ENCODE measurements at regions not wholly inside any gene's neighbourhood (a gene's known extent, or its start where the extent isn't known, plus 50 kb on each side); places are given as distances from the start of the nearest gene placed in this dataset.

DNA sequence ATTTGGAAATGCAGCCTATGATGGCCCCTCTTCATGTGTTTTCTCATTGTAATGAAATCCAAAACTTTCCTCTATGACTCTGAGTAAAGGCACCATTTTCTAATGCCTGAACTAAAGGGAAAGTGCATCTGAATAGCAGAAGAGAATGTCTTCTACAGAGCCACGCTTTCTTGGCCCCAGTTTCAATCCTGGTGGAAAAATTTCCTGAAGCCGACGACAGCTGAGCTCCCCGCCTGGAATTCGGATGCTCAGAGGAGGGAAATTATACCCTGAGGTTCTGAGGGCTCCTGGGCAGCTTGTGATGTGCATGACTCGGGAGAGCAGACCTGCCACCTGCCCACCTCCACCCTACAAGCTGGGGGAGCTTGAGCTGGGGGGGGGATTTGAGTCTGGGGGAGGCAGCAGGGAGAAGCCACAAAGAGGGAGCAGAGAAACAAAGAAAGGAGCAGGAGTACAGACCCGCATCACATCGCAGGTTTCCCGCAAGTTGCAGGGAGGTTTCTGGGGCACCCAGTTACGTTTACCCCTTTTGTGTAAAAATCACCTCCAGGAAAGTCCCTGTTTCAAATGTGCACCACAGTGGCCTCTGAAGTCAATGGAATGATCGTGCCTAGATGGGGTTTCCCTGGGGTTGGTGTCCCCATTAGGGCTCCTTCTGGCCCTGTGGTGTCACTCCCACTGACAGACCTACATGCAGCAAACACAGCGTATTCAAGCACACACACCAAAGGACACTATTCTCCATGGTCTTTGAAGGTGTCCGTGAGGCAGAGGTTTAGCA is 145.6 kb upstream of the RBPJ start:
- TF ChIP-seq EZH2phosphoT487 (IDR thresholded peaks at IDR 0.05; ENCODE audit: low read depth, severe bottlenecking, unreplicated experiment) (no peak), EZH2 (IDR thresholded peaks at IDR 0.05; ENCODE audit: borderline replicate concordance) (no peak)
- TF ChIP-seq, protein P1, sequence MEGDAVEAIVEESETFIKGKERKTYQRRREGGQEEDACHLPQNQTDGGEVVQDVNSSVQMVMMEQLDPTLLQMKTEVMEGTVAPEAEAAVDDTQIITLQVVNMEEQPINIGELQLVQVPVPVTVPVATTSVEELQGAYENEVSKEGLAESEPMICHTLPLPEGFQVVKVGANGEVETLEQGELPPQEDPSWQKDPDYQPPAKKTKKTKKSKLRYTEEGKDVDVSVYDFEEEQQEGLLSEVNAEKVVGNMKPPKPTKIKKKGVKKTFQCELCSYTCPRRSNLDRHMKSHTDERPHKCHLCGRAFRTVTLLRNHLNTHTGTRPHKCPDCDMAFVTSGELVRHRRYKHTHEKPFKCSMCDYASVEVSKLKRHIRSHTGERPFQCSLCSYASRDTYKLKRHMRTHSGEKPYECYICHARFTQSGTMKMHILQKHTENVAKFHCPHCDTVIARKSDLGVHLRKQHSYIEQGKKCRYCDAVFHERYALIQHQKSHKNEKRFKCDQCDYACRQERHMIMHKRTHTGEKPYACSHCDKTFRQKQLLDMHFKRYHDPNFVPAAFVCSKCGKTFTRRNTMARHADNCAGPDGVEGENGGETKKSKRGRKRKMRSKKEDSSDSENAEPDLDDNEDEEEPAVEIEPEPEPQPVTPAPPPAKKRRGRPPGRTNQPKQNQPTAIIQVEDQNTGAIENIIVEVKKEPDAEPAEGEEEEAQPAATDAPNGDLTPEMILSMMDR (IDR thresholded peaks at IDR 0.05; ENCODE audit: poor library complexity), result no peak
- Histone ChIP-seq H3K4me2 (no peak overlapping the region), H4K20me1 (ENCODE audit: insufficient read depth, poor library complexity, severe bottlenecking) (no peaks in the 10 kb centered on the region), H3K4me3 (no peak overlapping the region), H3K9me2 (replicated peaks; ENCODE audit: insufficient read depth) (no peaks in the 10 kb centered on the region), H3K9me3 (ENCODE audit: low read depth) (no peaks in the 10 kb centered on the region), H3K36me3 (replicated peaks; ENCODE audit: insufficient read depth, low read depth) (no peaks in the 10 kb centered on the region), H3K27ac (peak overlapping the region; percentile 59), H2AFZ (no peak overlapping the region), H3K27me3 (no peaks in the 10 kb centered on the region), H3K4me1 (ENCODE audit: insufficient read depth) (peaks cover 40% of the 10 kb centered on the region), H3K79me2 (no peaks in the 10 kb centered on the region)
- DNase-seq (ENCODE audit: low spot score), result no peak
- WGBS (ENCODE audit: low lambda C conversion rate, missing lambda C conversion rate), result 85% methylated on average over 13 of the region's 13 CpGs

DNA sequence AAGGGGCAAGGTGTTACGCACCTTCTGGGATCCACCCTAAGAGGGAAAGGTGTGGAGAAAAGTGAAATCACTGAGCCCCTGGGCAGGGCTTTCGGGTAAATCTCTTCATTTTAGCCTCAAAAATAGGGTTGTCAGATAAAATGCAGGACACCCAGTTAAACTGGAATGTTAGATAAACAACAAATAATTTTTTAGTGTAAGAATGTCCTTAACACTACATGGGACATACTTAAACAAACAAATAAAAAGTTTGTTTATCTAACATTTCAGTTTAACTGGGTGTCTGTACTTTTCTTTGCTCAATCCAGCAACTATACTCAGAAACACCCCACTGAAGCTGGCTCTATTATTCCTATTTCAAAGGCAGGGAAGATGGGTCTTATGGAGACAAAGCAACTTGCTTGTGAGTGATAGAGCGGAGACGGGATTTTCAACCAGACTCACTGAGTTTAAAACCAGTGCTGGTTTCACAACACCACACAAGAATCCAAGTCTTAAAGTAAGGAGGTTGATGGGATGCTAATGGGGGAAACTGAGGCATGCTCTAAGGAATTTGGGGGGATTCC is 144.8 kb upstream of the RBPJ start:
- H3K79me2 ChIP-seq, result no peaks in the 10 kb centered on the region
- no peaks in the 10 kb centered on the region for H3K27me3 ChIP-seq
- H4K20me1 ChIP-seq (ENCODE audit: insufficient read depth, poor library complexity, severe bottlenecking), result no peaks in the 10 kb centered on the region
- WGBS (ENCODE audit: low lambda C conversion rate, missing lambda C conversion rate), result 70% methylated on average over 4 of the region's 4 CpGs
- H3K27ac ChIP-seq, result peak overlapping the region; percentile 59
- DNase-seq (ENCODE audit: low spot score), result no peak
- no peaks in the 10 kb centered on the region for H3K36me3 ChIP-seq (replicated peaks; ENCODE audit: insufficient read depth, low read depth)
- no peak overlapping the region for H2AFZ ChIP-seq
- peaks cover 40% of the 10 kb centered on the region for H3K4me1 ChIP-seq (ENCODE audit: insufficient read depth)
- no peak overlapping the region for H3K4me3 ChIP-seq
- no peaks in the 10 kb centered on the region for H3K9me3 ChIP-seq (ENCODE audit: low read depth)
- H3K9me2 ChIP-seq (replicated peaks; ENCODE audit: insufficient read depth), result no peaks in the 10 kb centered on the region
- H3K4me2 ChIP-seq, result peak overlapping the region; percentile 14
- TF ChIP-seq, protein P1 (IDR thresholded peaks at IDR 0.05; ENCODE audit: poor library complexity), result no peak
- peak; percentile 96 for TF ChIP-seq EZH2phosphoT487 (IDR thresholded peaks at IDR 0.05; ENCODE audit: low read depth, severe bottlenecking, unreplicated experiment)
- TF ChIP-seq EZH2 (IDR thresholded peaks at IDR 0.05; ENCODE audit: borderline replicate concordance), result no peak

DNA sequence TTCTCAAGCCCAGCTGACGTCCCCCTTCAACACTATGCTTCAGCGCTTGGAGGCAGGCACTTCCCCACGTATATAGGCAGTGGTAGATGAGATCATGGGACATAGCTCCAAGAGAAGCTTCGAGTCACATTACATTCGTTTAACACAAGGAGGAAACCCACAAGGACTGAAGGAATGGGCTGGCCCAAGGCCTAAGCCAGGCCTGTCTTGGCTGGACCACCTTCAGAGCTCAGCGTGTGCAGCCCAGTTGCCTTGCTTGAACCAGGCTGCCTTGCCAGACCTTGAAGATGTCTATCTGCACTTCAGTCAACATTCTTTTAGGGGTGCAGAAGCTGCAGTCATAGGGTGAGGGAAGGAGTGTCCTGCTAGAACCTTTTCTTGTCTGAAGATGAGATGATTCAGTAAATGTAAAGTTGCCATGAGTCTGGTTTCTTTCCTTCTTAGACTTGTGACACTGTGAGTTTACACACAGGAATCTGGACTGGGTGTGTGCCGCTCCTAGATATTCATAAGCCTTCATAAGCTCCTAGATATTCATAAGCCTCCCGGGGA is 144.1 kb upstream of the RBPJ start:
- Histone ChIP-seq H3K4me2 (peak overlapping the region; percentile 14), H3K79me2 (no peaks in the 10 kb centered on the region), H3K4me1 (ENCODE audit: insufficient read depth) (peaks cover 40% of the 10 kb centered on the region), H3K36me3 (replicated peaks; ENCODE audit: insufficient read depth, low read depth) (no peaks in the 10 kb centered on the region), H2AFZ (no peak overlapping the region), H4K20me1 (ENCODE audit: insufficient read depth, poor library complexity, severe bottlenecking) (no peaks in the 10 kb centered on the region), H3K27me3 (no peaks in the 10 kb centered on the region), H3K9me2 (replicated peaks; ENCODE audit: insufficient read depth) (no peaks in the 10 kb centered on the region), H3K27ac (peak overlapping the region; percentile 59), H3K4me3 (no peak overlapping the region), H3K9me3 (ENCODE audit: low read depth) (no peaks in the 10 kb centered on the region)
- TF ChIP-seq EZH2 (IDR thresholded peaks at IDR 0.05; ENCODE audit: borderline replicate concordance), result no peak
- no peak for TF ChIP-seq EZH2phosphoT487 (IDR thresholded peaks at IDR 0.05; ENCODE audit: low read depth, severe bottlenecking, unreplicated experiment)
- TF ChIP-seq, protein P1 (IDR thresholded peaks at IDR 0.05; ENCODE audit: poor library complexity), result no peak
- peak; percentile 60 for DNase-seq (ENCODE audit: low spot score)
- WGBS (ENCODE audit: low lambda C conversion rate, missing lambda C conversion rate), result 70% methylated on average over 8 of the region's 8 CpGs

All from hepatocyte (in vitro differentiated cells).